ENCODE measurements at regions not wholly inside any gene's neighbourhood (a gene's known extent, or its start where the extent isn't known, plus 50 kb on each side); places are given as distances from the start of the nearest gene placed in this dataset.

- TF ChIP-seq EZH2 (IDR thresholded peaks at IDR 0.05; ENCODE audit: insufficient read depth, low read length) (no peak), CTCF (IDR thresholded peaks at IDR 0.05; ENCODE audit: insufficient read depth, low read depth, low read length) (no peak)
Observed at GRCh38 chr15:59952960-59953359, 51.2 kb upstream of the FOXB1 start.
